Right renal cortex interstitium (tissue), 3 donors: ENCODE measurements at regions not wholly inside any gene's neighbourhood (a gene's known extent, or its start where the extent isn't known, plus 50 kb on each side); places are given as distances from the start of the nearest gene placed in this dataset.
"Not testable (repeated sequence)": the region's sequence is repeated elsewhere in the genome, so short reads cannot be mapped to it uniquely, and the experiment has no call there.

Experiments
- DNase-seq, 3 donors: peaks; one replicate each; pipeline ENCODE4 v3.0.0-alpha.2; 2013; ENCODE audit warnings: low read depth in 3 of 3, low spot score in 2 of 3

DNA sequence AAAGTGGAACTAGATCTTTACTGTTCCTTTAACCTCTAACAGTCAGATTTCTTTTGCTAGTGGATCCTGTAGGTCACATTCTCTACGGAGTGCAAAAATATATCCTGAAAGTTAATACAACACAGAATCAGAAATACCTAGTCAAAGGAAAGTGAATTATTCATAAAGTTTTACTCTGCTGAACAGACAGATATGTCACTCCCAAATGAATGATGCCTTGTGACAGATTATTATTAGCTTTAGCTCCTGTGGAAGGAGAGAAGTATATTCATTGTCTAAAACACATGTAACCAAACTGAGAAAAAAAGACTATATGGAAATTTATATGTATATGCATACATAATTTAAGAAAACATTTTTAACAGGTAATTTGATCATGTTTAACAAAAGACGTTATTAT, 1497.2 kb upstream of the RAG2 start:
- DNase-seq = no peak

DNA sequence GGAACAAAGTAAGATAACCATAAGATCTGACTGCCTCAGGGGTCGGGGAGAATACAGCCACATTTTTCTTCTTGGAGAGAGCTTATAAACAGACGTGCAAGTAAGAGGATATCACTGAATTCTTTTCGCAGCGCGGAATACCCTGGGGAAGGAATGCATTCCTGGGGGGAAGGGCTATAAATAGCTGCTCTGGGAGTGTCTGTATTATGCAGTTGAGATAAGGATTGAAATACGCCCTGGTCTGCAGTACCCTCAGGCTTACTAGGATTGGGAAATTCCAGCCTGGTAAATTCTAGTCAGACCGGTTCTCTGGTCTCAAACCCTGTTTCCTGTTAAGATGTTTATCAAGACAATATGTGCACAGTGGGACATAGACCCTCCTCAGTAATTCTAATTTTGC, 1491.7 kb upstream of the RAG2 start:
- no peak for DNase-seq

DNA sequence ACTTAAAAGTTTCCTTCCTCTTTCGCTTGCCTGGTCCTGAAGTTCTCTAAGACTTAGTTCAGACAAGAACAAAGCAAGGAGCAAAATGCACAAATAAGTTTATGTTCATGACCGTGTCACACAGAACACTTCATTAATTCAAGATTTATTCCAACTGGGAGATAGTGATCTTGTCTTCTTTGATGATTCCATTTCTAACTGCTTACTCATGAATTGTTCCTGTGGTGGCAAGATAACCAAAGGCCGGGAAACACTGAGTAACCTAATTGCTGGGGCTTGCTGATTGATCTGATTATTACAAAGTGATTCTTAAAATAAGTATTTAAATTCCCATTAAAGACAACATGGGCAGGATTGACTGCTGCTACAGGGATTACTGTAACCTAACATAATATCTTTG, 1462.9 kb upstream of the RAG2 start:
- DNase-seq = no peak

DNA sequence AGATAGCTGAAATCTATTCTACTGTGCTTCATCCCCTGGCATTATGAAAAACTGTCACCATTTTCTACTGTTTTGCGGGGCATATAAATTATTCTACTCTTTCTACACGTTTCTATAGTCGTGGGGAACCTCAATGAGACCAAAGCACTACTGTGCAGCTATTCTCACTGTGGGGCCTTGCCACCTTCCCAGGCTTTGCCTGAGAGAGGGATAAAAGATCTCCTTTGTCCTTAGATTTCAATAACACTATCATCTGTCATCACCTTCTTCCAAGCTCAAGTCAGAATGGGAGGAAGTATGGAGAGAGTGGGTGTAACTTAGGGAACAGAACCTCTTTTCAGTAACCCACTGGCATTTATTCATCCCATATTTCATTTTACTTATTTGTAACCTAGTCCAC, 1462.1 kb upstream of the RAG2 start:
- DNase-seq = no peak

DNA sequence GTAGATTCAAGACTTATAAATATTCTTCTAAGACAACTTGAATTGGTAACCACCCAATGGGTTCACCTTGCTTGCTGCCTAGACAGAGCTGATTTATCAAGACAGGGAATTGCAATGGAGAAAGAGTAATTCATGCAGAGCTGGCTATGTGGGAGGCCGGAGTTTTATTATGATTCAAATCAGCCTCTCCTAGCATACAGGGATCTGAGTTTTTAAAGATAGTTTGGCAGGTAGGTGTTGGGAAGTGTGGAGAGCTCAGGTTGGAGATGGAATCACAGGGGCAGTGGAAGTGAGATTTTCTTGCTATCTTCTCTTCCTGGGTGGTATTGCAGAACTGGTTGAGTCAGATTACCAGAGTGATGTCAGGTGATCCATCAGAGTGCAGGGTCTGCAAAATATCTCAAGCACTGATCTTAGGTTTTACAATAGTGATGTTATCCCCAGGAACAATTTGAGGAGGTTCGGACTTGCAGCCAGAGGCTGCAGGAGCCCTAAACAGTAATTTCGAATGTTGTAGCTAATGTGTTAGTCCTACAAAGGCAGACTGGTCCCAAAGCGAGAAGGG, 1448.6 kb upstream of the RAG2 start:
- no peak for DNase-seq

DNA sequence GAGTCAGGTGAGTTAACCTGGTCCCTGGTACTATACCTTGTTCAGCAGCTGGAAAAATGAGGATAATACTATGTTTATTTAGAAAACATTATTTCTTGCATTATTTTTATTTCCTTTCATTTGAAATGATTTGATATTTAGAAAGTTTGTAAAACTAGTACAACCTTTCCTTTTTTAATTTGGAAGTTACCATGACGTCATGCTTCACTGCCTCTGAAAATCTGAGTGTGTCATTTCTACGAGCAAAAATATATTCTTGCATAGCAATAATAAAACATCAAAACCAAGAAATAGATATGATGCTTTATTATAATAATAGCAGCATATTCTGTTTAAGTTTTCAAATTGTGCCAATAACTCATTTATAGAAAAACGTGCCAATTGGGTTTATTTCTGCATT, 1445.0 kb upstream of the RAG2 start:
- no peak for DNase-seq

DNA sequence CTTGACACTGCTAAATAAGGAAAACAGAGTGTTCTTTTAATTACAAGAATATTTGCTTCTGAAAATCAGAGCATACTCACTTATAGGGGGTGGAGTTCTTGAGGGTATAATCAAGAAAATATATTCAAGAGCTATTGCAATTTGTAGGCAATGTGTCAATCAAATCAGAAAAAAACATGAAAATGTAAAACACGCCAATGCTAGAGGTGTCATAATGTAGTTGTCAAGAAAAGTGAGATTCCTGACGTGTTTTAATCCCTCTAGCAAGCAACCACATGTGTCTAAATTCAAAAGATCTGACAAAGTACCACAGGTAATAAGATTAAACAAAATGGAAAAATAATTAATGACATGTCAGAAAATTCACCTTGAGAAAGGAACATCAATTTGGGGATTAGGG, 1440.7 kb upstream of the RAG2 start:
- DNase-seq = no peak

DNA sequence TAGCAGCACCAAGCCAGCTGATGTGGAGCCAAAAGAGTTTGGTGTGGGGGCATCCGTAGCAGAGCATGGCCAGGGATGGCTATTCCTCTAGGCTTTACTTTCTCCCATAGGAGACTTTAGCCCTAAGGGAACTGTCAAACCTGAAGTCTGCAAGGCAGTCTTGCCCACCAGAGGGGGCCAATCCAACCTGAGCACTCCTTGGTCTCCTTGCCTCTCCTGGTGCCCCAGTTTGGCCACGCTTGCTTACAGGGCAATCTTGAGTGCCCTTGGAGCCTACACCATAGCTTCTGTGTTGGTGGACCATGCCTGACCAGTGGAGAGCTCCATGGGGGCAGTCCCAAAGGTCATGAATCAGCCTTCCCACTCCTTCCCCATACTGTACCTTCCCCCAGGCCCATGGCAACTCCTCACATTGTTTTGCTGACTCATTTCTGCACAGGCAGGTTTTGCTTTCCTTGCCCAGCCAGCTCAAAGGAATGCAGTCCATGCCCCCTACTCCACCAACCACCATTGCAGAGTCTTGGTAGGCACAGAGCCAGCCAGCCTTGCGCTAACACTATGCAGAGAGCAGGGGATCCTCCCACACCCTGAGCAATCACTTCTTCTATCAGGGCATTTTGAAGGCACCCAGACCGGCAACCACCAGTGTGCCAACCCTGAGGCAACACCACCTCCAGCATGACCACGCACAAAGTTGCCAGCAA, 1421.2 kb upstream of the RAG2 start:
- no peak for DNase-seq

DNA sequence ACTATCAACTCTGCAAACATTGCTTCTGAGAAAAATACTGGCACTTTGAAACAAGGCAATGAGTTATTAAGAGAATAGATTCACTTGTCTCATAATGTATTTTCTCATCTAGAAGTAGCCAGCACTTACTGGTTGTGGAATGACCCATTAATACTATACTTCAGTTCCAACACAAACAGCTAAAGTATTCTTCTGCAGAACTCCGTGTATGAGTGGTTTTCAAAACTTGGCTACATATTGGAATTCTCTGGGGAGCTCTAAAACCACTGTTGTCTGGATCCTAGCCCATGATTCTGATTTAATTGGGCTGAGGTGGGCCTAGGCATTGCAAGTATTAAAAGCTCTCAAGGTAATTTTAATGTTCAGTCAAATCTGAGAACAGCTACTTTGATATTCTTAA, 1416.4 kb upstream of the RAG2 start:
- no peak for DNase-seq

DNA sequence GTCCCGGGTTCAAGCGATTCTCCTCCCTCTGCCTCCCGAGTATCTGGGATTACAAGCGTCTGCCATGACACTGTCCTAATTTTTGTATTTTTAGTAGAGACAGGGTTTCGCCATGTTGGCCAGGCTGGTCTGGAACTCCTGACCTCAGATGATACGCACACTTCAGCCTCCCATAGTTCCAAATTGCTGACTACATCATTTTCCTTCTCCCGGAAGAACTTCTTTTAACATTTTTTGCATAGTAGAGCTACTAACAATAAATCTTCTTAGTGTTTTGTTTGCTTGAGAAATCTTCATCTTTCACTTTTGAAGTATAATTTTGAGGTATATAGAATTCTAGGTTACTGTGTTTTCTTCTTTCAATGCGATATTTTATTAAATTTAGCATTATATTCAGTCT, 1415.1 kb upstream of the RAG2 start:
- DNase-seq = no peak

DNA sequence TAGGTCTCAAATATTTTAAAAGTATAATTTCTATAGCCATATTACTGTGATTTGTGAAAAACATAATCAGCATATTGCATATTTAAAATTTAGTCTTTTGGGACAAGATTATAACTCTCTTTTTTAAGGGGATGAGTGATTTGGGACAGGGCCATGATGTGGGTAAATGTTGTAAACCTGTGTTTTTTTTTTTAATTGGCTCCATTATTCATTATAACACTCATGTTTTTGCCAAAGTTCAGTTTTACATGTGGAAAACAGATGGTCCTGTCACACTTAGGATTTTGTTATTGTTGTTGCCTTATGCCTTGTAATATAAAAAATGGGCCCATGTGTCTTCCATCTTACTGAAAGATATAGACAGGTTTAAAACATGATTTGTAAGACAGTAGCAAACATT, 1413.5 kb upstream of the RAG2 start:
- no peak for DNase-seq

DNA sequence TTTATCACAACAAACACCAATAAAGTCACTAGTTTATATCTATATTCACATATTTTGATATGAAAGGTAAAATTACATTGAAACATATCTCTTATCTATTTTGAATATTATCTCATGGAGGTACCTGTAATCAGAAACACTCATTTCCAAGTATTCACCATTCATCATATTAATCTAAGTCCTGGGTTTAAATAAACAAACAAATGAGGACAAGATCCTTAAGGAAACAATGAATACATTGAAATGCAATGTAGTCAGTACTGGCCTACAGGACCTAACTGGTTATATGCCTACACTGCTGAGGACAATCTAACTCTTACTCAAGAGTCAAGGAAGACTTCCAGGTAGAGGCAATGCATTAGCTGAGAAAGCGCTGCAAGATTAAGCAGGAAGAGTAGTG, 1411.9 kb upstream of the RAG2 start:
- DNase-seq = no peak

DNA sequence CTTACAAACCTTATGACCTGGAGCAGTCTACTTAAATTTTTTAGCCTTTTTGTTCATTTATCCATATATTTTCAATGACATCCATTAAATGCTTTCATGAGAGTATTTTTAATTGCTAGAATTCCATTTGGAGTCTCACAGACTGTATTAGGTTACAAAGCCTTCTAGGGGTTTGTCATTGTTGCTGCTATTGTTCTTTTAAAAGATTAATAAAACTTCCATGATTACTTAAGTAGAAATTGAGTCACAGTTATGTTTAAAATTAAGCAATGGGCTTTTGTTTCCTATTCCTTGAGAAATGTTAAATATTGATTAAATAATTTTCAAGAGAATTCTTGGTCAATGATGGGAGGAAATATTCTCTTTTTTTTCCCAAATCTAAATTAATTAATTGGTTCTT, 1408.4 kb upstream of the RAG2 start:
- no peak for DNase-seq

DNA sequence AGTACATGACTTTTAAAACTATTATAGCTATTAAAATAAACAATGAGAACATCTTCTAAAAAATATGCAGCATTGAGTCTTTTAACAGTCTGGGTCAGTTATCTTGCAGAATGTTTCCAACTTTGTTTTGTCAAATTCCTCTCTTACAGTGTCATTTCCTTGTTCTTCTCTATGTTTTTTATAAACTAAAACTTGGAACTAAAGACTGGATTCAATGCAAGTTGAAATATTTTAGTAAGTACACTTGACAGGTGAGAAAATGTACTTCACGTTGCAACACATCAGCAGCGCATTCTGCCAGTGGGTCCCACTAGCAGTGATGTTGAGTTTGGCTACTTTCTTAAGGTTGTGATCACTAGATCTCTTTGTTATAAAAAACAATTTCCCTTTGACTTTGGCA, 1407.6 kb upstream of the RAG2 start:
- no peak for DNase-seq

DNA sequence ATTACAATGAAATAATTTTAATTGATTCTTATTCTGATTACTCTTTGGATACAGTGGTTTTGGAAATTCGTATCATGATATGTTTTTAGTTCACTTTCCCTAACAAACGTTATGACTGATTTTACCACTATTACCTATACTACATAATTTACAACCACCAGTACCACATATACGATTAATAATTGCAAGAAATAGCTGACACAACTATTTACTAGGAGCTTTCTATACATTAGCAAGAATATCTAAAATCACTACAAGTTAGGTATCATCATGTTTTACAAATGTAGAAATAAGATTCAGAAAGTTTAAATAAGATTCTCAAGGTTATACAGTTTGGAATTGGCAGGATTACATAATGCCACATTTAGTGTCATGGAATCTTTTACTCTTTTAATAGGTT, 1401.1 kb upstream of the RAG2 start:
- DNase-seq = no peak

DNA sequence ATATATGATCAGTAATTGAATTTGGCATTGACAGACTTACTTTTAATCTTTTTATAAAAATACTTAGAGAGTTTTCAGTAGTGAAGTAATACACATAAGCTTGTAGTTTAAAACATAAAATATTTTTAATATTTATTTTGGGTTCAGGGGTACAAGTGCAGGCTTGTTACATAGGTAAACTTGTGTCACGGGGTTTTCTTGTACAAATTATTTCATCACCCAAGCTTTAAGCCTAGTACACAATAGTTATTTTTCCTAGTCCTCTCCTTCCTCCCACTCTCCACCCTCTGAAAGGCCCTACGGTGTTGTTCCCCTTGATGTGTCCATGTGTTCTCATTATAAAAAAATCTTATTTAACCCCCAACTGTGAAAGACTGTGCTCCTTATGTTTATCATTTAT, 1397.8 kb upstream of the RAG2 start:
- no peak for DNase-seq

DNA sequence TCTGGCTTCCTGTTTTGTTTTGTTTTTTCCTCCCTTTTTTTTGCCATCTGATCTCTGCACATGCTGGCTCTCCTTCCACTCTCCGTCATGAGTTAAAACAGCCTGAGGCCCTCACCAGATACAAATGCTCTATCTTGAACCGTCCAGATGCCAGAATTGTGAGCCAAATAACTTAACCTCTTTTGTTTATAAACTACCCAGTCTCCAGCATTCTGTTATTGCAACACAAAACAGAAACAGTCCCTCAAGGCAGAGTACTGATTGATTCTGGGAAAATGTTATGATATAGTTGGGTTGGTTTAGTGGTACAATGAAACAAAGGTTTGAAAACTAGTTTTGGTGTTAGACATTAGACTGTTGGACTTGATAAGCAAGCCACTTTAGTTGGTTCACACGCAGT, 1390.0 kb upstream of the RAG2 start:
- no peak for DNase-seq

DNA sequence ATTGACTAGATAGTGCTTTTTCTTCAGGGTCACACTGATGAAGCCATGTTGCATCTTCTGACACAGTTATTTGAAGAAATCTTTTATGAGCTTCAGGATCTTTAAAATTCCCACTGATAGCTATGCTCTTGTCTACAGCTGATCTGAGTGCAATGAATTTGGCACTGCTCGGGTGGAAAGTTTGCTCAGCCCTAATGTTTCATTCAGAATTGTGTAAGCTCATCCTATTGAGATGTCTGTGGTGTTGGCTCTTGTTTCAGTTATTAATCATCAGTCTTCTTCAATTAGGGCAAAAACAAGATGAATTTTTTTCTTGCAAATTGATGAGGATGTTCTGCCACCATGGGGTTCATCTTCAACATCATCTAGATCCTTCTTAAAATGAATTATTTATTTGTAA, 1387.0 kb upstream of the RAG2 start:
- DNase-seq = no peak

DNA sequence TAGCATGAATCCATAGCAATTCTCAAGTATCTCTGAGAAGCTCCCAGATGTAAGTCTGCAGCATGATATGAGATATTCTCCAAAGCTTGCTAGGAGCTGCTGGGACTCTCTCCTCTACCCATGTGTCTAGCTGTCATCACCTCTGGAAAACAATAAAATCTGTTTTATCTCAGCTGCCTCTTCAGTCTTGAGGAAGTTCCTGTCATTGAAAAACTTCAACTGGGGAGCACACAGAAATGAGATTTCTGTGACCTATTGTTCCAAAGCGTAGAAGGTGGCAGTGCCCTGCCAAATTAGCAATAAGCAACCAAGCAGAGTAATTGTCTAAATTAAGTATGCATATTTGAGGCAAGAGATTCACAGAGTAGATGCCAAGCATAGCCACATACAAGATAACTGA, 1380.6 kb upstream of the RAG2 start:
- no peak for DNase-seq

DNA sequence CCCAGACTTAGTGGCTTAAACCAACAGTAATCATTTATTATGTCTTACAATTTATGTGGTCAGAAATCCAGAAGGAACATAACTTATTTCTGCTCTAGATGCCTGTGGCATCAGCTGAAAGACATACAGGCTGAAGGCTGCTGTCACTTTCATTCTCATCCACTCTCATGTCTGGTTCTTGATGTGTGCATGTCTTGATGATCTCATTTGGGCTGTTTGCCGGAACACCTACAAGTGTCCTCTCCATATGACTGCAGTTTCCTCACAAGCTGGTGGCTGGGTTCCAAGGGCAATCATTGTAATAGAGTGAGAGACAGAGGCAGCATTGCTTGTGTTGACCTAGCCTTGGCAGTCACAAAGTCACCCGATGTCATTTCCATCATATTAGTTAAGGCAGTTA, 1375.9 kb upstream of the RAG2 start:
- DNase-seq = no peak

DNA sequence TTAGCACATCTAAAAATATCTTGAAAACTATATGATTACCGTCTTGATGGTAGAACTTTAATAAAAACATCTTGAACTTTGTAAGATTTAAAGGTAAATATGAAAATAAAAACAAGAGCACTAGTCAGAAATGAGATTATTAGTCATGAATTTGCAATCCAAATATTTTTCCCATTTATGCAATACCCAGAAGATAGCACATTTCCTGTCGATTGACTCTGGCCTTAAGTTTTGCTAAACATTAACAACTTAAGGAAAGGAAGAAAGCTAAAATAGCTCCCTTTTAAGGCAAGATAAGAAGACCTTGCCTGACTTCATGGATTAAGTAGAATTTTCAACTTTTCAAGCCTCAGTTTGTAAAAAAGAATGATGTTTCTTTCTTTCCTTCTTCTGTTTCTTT, 1374.7 kb upstream of the RAG2 start:
- no peak for DNase-seq

DNA sequence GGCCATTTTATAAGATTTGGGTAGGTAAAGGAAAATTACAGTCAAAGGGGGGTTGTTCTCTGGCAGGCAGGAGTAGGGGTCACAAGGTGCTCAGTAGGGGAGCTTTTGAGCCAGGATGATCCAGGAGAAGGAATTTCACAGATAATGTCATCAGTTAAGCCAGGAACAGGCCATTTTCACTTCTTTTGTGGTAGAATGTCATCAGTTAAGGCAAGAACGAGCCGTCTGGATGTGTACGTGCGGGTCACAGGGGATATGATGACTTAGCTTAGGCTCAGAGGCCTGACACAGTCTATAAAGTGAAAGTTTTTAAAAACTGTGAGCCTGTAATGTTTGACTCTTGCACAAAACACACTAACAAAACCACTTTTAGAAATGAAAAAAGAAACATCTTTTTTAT, 1371.3 kb upstream of the RAG2 start:
- DNase-seq = not testable (repeated sequence)

DNA sequence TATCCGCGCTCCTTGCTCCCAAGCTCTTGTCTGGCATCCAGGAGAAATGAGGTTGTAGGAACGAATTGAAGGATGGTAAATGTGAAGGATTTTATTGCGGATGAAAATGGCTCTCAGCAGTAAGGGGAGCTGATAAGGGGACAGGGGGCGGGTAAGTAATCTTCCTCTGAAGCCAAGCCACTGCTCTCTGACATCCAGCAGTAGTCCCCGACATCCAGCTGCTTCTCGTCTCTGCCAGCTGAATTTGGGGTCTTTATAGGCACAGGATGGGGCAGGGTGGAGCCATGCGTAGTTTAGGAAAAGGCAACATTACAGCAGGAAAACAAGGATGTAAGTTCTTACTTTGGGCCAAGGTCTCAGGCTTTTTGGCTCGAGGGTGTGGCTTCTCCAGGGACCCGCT, 1370.1 kb upstream of the RAG2 start:
- no peak for DNase-seq
